Uterus (tissue), 3 donors: ENCODE measurements at regions not wholly inside any gene's neighbourhood (a gene's known extent, or its start where the extent isn't known, plus 50 kb on each side); places are given as distances from the start of the nearest gene placed in this dataset.

Experiments used
- DNase-seq, 2 donors: peaks; one replicate each; pipeline ENCODE4 v3.0.0-alpha.2; 2019 to 2020
- H3K27ac ChIP-seq, 2 donors: fragments of 200-600 bp; sonication (generic); 1 replicate in 1 of 2; 2 replicates in 1 of 2; pipeline ENCODE4 v1.5.1; 2016 to 2018
- H3K27me3 ChIP-seq, 2 donors: fragments of 200-600 bp; sonication (generic); one replicate each; pipeline ENCODE4 v1.5.1; 2018 to 2019; ENCODE audit warnings: control low read depth in 1 of 2
- H3K36me3 ChIP-seq, 2 donors: fragments of 200-600 bp; sonication (generic); one replicate each; pipeline ENCODE4 v1.5.1; 2019; ENCODE audit warnings: control low read depth in 1 of 2
- H3K4me1 ChIP-seq, 2 donors: fragments of 200-600 bp; sonication (generic); one replicate each; pipeline ENCODE4 v1.5.1; 2018 to 2019; ENCODE audit warnings: control low read depth in 1 of 2
- H3K4me3 ChIP-seq, 2 donors: fragments of 200-600 bp; sonication (generic); 1 replicate in 1 of 2; 2 replicates in 1 of 2; pipeline ENCODE4 v1.5.1; 2018 to 2019; ENCODE audit warnings: mild to moderate bottlenecking in 1 of 2
- H3K9me3 ChIP-seq, 2 donors: fragments of 200-600 bp; sonication (generic); one replicate each; pipeline ENCODE4 v1.5.1; 2019; ENCODE audit warnings: control low read depth in 1 of 2
- POLR2A ChIP-seq, 2 donors: fragments of 450-650 bp; IDR thresholded peaks; one replicate each; pipeline ENCODE4 v1.6.1; 2016; ENCODE audit warnings: antibody characterized with exemption in 2 of 2, mild to moderate bottlenecking in 1 of 2, moderate library complexity in 1 of 2
- intact Hi-C: fragments of 100-400 bp; cut with DNase I; formaldehyde crosslinking; loops from one replicate; pipeline ENCODE4 v1.15.1; 2023; ENCODE audit warnings: low total_unique reads
- TF ChIP-seq, protein P1 (sequence below), 4 experiments: fragments of 200-600 bp in 2 of 4; fragments of 450-650 bp in 2 of 4; sonication (generic) in 2 of 4; IDR thresholded peaks; one replicate each; pipeline ENCODE4 v1.5.1; 2016 to 2019; ENCODE audit warnings: antibody characterized with exemption in 4 of 4, mild to moderate bottlenecking in 2 of 4, moderate library complexity in 1 of 4
- donor health status: DM: yes; HTN: yes; CAD: no.

DNA sequence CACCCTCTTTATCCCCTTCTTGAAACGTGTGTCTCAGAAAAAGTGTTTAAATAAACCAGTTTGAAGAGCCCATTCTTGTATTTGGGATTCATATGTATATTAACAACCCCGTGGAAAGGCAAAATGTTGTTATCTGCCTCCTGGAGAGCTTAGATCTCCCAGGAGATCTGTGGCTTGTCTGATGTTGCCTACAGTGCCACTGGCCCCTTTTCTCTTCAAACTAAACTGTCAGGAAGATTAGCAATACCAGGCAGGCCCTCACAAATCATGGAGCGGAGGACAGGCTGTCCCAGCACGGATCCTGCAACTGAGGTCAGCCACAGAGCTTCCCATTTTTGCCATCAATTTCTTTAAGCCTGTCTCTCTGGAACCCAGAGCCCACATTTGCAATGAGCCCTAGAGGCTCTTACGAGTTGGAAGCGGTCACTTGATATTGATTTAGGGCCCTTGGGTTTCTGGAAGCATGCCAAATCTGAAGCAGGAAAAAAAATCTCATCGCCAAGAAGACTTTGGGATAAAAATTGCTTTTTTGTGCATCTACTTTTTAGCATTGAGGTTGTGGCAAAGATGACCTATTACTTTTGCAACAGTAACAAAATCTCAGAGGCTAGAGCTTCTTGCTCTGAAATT lies 234.1 kb downstream of the OPA1 start:
- Histone ChIP-seq H3K36me3 (no peaks in the 10 kb centered on the region), H3K4me1 (no peaks in the 10 kb centered on the region), H3K4me3 (no peak overlapping the region), H3K9me3 (no peaks in the 10 kb centered on the region), H3K27me3 (no peaks in the 10 kb centered on the region), H3K27ac (no peak overlapping the region)
- TF ChIP-seq, protein P1, sequence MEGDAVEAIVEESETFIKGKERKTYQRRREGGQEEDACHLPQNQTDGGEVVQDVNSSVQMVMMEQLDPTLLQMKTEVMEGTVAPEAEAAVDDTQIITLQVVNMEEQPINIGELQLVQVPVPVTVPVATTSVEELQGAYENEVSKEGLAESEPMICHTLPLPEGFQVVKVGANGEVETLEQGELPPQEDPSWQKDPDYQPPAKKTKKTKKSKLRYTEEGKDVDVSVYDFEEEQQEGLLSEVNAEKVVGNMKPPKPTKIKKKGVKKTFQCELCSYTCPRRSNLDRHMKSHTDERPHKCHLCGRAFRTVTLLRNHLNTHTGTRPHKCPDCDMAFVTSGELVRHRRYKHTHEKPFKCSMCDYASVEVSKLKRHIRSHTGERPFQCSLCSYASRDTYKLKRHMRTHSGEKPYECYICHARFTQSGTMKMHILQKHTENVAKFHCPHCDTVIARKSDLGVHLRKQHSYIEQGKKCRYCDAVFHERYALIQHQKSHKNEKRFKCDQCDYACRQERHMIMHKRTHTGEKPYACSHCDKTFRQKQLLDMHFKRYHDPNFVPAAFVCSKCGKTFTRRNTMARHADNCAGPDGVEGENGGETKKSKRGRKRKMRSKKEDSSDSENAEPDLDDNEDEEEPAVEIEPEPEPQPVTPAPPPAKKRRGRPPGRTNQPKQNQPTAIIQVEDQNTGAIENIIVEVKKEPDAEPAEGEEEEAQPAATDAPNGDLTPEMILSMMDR (IDR thresholded peaks at IDR 0.05) = no peak
- no peak for TF ChIP-seq POLR2A (IDR thresholded peaks at IDR 0.05)
- DNase-seq = no peak
- intact Hi-C loops = no loop called here

DNA sequence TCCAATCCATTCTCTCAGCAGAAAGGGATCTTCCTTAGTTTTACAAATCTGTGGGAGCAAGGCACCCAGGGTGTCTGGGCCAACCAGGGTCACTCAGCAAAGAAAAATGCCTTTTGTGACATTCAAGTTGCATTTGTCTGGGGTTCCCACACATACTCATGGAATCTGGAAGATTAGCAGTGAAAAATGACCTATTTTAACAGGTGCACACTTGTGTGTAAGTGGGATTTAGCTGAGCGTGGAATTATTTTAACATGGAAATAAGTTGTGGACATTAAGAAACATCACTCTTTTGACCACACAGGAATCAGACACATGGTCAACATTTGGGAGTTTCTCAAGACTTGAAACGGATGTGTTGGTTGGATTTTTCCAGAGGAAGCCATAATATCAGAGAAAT lies 234.9 kb downstream of the OPA1 start:
- intact Hi-C loops = no loop called here
- Histone ChIP-seq H3K27ac (no peak overlapping the region), H3K9me3 (no peaks in the 10 kb centered on the region), H3K27me3 (no peaks in the 10 kb centered on the region), H3K36me3 (no peaks in the 10 kb centered on the region), H3K4me1 (no peaks in the 10 kb centered on the region), H3K4me3 (no peak overlapping the region)
- TF ChIP-seq, protein P1 (IDR thresholded peaks at IDR 0.05) = no peak
- TF ChIP-seq POLR2A (IDR thresholded peaks at IDR 0.05) = no peak
- no peak for DNase-seq

DNA sequence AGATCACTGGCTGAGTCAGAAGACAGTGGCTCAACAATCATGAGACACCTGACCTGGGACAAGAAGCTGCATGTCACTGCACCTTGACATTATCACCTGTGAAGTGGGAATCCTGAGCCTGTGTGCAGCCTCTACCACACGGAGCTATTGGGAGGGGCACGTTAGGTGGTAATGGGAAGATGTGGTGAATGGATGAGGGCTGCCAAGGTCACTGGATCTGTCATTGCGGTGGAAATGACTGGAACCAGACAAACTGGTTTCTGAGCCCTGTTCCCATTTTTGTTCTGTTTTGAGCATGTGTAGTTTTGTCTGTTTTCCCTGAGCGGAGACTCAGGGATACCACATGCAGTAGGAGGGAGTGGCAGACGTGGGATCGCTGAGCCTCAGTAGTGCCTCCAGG lies 235.5 kb downstream of the OPA1 start:
- no peak for DNase-seq
- H3K4me1 ChIP-seq = no peaks in the 10 kb centered on the region

DNA sequence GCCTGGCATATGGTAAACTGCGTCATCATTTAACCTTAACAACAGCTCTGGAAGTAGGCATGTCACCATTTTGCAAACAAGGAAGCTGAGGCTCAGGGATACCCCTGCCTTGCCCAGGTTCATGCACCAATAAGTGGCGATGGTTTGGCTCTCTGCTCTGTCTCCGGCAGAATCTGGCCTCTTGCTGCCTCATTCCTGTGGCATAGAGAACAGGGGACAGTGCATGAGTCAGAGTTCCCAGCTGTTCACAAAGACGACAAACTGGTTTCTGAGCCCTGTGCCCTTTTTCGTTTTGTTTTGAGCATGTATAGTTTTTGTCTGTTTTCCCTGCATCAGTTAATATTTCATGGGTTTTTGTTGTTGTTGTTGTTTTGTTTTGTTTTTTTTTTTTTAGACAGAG lies 236.8 kb downstream of the OPA1 start:
- TF ChIP-seq, protein P1 (IDR thresholded peaks at IDR 0.05) = no peak
- no peak for TF ChIP-seq POLR2A (IDR thresholded peaks at IDR 0.05)
- Histone ChIP-seq H3K4me1 (no peaks in the 10 kb centered on the region), H3K9me3 (no peaks in the 10 kb centered on the region), H3K4me3 (no peak overlapping the region), H3K27ac (no peak overlapping the region), H3K36me3 (no peaks in the 10 kb centered on the region), H3K27me3 (no peaks in the 10 kb centered on the region)
- intact Hi-C loops = no loop called here
- no peak for DNase-seq

More for the DNA sequence above, 235.5 kb downstream of the OPA1 start:
- intact Hi-C loops = no loop called here
- Histone ChIP-seq H3K27me3 (no peaks in the 10 kb centered on the region), H3K9me3 (no peaks in the 10 kb centered on the region), H3K4me3 (no peak overlapping the region), H3K36me3 (no peaks in the 10 kb centered on the region), H3K27ac (no peak overlapping the region)
- TF ChIP-seq POLR2A (IDR thresholded peaks at IDR 0.05) = no peak
- TF ChIP-seq, protein P1 (IDR thresholded peaks at IDR 0.05) = no peak

DNA sequence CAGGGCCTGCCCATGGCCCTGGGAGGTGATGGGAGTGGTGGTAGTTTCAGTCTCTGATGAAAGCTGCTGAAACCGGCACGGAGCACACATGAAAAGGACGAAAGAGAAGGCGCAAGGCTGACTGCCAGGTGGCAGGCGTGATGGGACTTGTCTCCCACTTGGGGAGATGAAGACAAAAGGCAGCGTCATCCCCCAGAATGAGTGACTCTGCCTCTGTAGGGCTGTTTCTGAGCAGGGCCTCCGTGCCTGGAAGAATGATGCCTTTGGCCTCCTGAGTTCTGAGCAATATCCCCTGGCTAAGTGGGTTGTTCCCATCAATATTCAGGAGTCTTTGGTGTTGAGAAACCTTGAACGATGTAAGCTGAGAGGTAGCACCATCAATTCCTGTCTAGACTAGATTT lies 237.8 kb downstream of the OPA1 start:
- no peak for TF ChIP-seq POLR2A (IDR thresholded peaks at IDR 0.05)
- TF ChIP-seq, protein P1 (IDR thresholded peaks at IDR 0.05) = no peak
- H3K36me3 ChIP-seq = no peaks in the 10 kb centered on the region
- H3K27ac ChIP-seq = no peak overlapping the region
- intact Hi-C loops = no loop called here
- no peak overlapping the region for H3K4me3 ChIP-seq
- H3K4me1 ChIP-seq = no peaks in the 10 kb centered on the region
- no peak for DNase-seq
- no peaks in the 10 kb centered on the region for H3K9me3 ChIP-seq
- H3K27me3 ChIP-seq = no peaks in the 10 kb centered on the region
